Bronchial epithelial cell (primary cell): ENCODE measurements at regions not wholly inside any gene's neighbourhood (a gene's known extent, or its start where the extent isn't known, plus 50 kb on each side); places are given as distances from the start of the nearest gene placed in this dataset.

ENCODE experiments used
- DNase-seq: peaks from one replicate; pipeline ENCODE4 v3.0.0-alpha.2; 2010; ENCODE audit warnings: low read depth
- FAIRE-seq: peaks from 2 replicates; lab custom pipeline; 2011; peaks lifted over from hg19 to GRCh38; lab: Jason Lieb, UNC
- H3K27me3 ChIP-seq: 2 replicates; pipeline ENCODE4 v1.5.1; 2011; ENCODE audit warnings: low read length; ENCODE audit not compliant: control insufficient read depth, insufficient read depth
- H3K36me3 ChIP-seq: 2 replicates; pipeline ENCODE4 v1.5.1; 2011; ENCODE audit warnings: low read length; ENCODE audit not compliant: control insufficient read depth, insufficient read depth
- H3K4me3 ChIP-seq: 2 replicates; pipeline ENCODE4 v1.5.1; 2011; ENCODE audit warnings: mild to moderate bottlenecking, low read depth, low read length, control low read depth
- TF ChIP-seq, protein P1 (sequence below): IDR thresholded peaks from 2 replicates; pipeline ENCODE4 v1.5.1; 2011; ENCODE audit warnings: mild to moderate bottlenecking, moderate library complexity, low read length, control low read depth, inconsistent platforms; ENCODE audit not compliant: insufficient read depth, severe bottlenecking

- TF ChIP-seq, protein P1, sequence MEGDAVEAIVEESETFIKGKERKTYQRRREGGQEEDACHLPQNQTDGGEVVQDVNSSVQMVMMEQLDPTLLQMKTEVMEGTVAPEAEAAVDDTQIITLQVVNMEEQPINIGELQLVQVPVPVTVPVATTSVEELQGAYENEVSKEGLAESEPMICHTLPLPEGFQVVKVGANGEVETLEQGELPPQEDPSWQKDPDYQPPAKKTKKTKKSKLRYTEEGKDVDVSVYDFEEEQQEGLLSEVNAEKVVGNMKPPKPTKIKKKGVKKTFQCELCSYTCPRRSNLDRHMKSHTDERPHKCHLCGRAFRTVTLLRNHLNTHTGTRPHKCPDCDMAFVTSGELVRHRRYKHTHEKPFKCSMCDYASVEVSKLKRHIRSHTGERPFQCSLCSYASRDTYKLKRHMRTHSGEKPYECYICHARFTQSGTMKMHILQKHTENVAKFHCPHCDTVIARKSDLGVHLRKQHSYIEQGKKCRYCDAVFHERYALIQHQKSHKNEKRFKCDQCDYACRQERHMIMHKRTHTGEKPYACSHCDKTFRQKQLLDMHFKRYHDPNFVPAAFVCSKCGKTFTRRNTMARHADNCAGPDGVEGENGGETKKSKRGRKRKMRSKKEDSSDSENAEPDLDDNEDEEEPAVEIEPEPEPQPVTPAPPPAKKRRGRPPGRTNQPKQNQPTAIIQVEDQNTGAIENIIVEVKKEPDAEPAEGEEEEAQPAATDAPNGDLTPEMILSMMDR, result no peak
- no peaks in the 10 kb centered on the region for H3K27me3 ChIP-seq
- DNase-seq (peak; percentile 77), FAIRE-seq (peak; percentile 89)
- no peak overlapping the region for H3K4me3 ChIP-seq
- no peaks in the 10 kb centered on the region for H3K36me3 ChIP-seq
These were observed 343.4 kb downstream of the DNAH5 start for GRCh38 chr5:13601112-13601511.

GRCh38 chr5:13595978-13596377 lies 348.5 kb downstream of the DNAH5 start:
- Histone ChIP-seq H3K27me3 (no peaks in the 10 kb centered on the region), H3K4me3 (no peak overlapping the region), H3K36me3 (no peaks in the 10 kb centered on the region)
- DNase-seq (no peak), FAIRE-seq (no peak)
- TF ChIP-seq, protein P1, result no peak

GRCh38 chr5:13591621-13592020 lies 352.9 kb downstream of the DNAH5 start:
- Histone ChIP-seq H3K36me3 (no peaks in the 10 kb centered on the region), H3K4me3 (no peak overlapping the region), H3K27me3 (no peaks in the 10 kb centered on the region)
- DNase-seq, result peak; percentile 93
- TF ChIP-seq, protein P1, result no peak
- no peak for FAIRE-seq

- no peak for FAIRE-seq
- DNase-seq, result no peak
- H3K27me3 ChIP-seq, result no peaks in the 10 kb centered on the region
- TF ChIP-seq, protein P1, result no peak
- no peak overlapping the region for H3K4me3 ChIP-seq
- H3K36me3 ChIP-seq, result no peaks in the 10 kb centered on the region
These were observed 359.2 kb downstream of the DNAH5 start for GRCh38 chr5:13585324-13585723.

- FAIRE-seq, result no peak
- DNase-seq, result no peak
- Histone ChIP-seq H3K4me3 (no peak overlapping the region), H3K36me3 (no peaks in the 10 kb centered on the region), H3K27me3 (no peaks in the 10 kb centered on the region)
- TF ChIP-seq, protein P1, result no peak
These were observed 362.6 kb downstream of the DNAH5 start for GRCh38 chr5:13581914-13582313.

- TF ChIP-seq, protein P1, result no peak
- no peak for DNase-seq
- Histone ChIP-seq H3K27me3 (no peaks in the 10 kb centered on the region), H3K4me3 (no peak overlapping the region), H3K36me3 (no peaks in the 10 kb centered on the region)
- FAIRE-seq, result no peak
These were observed 363.4 kb downstream of the DNAH5 start for GRCh38 chr5:13581132-13581531.
